ENCODE measurements at regions not wholly inside any gene's neighbourhood (a gene's known extent, or its start where the extent isn't known, plus 50 kb on each side); places are given as distances from the start of the nearest gene placed in this dataset.

- no peak for TF ChIP-seq CTCF (IDR thresholded peaks at IDR 0.05; ENCODE audit: insufficient read depth, low read length)
- TF ChIP-seq POLR2AphosphoS5 (IDR thresholded peaks at IDR 0.05; ENCODE audit: low read depth): no peak
- no peak for TF ChIP-seq REST (IDR thresholded peaks at IDR 0.05; ENCODE audit: insufficient replicate concordance, low read depth)
Observed at GRCh38 chr6:165762876-165763275, 99.8 kb upstream of the PDE10A start.

Data from HL-60 (cell line).